ENCODE measurements at regions not wholly inside any gene's neighbourhood (a gene's known extent, or its start where the extent isn't known, plus 50 kb on each side); places are given as distances from the start of the nearest gene placed in this dataset.
"Not testable (repeated sequence)": the region's sequence is repeated elsewhere in the genome, so short reads cannot be mapped to it uniquely, and the experiment has no call there.

DNA sequence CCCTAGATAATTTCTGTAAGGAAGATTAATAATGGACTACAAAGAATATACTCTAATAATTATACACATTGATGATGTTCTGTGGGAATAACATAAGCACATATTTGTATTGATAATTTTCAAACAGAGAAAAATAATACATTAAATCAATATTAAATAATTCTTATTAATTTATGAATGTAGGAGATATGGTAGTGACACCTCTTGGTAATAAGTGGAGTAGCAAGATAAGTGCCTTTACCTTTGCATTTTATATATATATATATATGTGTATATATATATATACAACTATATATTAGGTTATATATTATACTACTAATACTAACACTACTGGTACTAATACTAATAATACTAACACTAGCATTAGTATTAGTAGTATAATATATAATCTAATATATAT, 905.8 kb downstream of the SLITRK1 start:
- no peak for DNase-seq (ENCODE audit: low read depth)

DNA sequence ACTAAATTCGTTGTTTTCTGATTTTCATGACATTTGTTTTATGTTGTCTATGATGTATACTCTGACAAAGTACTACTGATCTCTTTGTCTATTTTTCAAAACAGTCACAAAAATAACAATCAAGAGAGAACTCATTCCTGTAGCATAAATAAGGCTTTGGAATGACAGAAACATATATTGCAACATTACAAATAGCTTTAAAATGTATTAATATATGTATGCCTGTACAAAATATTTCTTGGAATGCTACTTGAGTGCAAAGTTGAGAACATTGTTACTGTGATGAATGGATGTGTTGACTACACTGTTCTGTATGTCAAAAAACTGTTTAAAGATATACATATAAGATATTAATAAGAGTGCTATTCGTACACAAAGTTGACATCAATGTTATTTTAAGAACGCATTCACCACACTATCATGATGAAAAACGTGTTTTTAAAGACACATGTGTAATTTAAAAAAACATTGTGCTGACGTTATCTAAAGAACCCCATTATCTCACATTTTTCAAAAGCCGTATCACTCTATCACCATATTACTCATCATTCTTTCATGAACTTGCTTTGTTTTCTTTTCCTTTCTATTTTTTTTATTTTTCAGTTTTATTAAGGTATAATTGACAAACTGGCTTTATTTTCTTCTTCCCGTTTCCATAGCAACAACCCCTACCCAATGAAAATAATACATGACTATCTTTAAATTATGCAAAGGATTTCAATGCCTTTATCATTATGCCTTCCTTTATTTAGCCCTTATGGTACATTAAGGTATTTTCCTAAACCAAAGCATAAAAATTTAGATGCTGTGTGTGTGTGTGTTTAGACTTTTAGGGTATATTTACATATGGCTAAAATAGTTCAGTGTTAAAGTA, 918.8 kb downstream of the SLITRK1 start:
- DNase-seq (ENCODE audit: low read depth), result peak; percentile 51

GRCh38 chr13:82962397-82962796, 919.9 kb downstream of the SLITRK1 start:
- DNase-seq (ENCODE audit: low read depth), result no peak

DNA sequence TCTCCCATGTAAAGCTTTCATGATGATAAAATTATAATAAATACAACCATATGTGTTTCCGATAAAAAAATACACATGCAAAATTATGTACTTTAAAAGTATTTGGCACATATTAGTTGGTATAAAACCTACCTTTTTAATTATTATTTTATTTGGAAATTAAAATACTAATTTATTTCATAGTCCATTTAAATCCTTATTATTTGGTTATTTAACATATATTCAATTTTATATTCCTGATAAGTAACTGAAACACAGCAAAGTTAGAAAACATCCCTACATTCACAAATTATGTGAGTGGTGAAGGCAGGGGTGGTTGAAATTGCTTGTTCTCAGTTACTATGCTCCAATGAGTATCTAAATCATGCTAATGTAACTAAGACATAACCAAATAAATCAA, 920.5 kb downstream of the SLITRK1 start:
- no peak for DNase-seq (ENCODE audit: low read depth)

GRCh38 chr13:82952336-82952735, 929.9 kb downstream of the SLITRK1 start:
- DNase-seq (ENCODE audit: low read depth), result not testable (repeated sequence)

DNA sequence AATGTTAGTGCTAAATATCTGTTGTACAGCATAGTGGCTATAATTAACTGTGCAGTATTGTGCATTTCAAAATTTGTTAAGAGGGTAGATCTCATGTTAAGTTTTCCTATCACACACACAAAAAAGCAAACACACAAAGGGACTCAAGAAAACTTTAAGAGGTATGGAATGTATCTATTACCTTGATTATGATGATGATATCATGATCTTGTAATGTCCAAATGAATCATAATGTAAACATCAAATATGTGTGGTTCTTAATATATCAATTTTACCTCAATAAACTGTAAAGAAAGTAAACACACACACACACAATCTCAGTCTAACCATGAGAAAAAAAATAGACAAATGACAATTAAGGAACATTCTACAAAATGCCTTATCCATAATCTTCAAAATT, 934.6 kb downstream of the SLITRK1 start:
- DNase-seq (ENCODE audit: low read depth), result no peak

GRCh38 chr13:82947191-82947621, 935.1 kb downstream of the SLITRK1 start:
- no peak for DNase-seq (ENCODE audit: low read depth)

DNA sequence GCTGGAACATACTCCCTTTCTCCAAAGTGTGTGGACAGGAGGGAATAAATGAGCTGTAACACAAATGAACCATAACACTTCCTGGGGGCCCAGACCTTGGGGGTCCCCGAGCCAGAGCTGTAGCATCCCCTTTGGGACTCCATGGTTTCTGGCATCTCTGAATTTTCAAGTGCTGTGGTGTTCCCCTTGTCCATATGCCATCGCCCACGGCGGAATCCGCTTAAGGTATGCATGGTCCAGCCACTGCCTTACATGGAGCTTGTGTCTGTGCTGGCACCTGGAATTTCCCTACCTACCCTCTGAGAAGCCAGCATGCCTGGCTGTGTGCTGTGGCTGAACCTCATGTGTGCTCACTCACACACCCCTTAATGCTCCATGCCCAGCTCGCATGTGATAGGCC, 943.6 kb downstream of the SLITRK1 start:
- no peak for DNase-seq (ENCODE audit: low read depth)

DNA sequence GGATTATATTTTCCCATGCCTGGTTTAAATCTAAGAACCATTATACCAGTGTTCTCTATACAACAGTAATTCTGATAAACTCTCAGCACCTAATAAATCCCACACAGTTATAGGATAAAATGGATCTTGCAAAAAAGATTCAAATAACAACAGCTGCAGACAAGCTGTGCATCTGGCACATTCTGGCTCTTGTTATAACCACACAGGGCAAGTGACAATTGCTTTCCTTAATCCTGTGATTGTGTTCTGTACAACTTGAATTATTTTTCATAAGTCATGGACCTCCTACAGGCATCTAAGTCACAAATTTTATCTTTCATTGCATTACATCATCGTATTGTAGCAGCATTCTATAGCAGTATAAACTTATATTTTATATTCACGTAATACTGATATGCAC, 948.3 kb downstream of the SLITRK1 start:
- peak; percentile 75 for DNase-seq (ENCODE audit: low read depth)

- DNase-seq (ENCODE audit: low read depth), result no peak
Observed at GRCh38 chr13:82925114-82925513, 957.2 kb downstream of the SLITRK1 start.

DNA sequence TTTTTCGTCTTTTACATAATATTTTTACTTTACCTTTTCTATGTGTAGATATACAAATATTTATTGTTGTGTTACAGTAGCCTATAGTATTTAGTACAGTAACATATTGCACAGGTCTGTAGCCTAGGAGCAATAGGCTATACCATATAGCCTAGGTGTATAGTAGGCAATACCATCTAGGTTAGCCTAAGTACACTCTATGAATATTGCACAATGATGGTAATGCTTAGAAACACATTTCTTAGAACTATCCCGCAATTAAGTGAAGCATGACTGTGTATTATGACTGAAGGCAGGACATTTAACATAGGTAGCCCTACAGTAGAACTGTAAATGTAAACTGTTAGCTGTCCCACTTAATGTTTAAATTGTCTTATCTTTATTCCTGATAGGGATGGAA, 964.3 kb downstream of the SLITRK1 start:
- no peak for DNase-seq (ENCODE audit: low read depth)

DNA sequence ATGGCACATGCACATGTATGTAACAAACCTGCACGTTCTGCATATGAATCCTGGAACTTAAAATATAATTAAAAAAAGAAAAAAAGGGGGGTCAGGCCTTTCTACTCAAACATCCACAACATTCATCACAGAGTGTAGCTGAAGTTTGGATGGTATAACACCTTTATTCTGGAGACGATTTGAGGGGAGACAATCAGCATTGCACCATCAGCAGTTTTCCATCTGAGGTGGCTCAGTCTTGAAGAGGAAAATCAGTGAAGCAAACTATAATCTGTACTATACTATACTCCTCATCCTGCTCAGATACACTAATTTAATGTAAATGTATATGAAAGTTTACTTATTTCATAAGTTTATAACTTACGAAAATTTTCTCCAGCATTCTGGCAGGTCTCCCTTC, 969.7 kb downstream of the SLITRK1 start:
- no peak for DNase-seq (ENCODE audit: low read depth)

DNA sequence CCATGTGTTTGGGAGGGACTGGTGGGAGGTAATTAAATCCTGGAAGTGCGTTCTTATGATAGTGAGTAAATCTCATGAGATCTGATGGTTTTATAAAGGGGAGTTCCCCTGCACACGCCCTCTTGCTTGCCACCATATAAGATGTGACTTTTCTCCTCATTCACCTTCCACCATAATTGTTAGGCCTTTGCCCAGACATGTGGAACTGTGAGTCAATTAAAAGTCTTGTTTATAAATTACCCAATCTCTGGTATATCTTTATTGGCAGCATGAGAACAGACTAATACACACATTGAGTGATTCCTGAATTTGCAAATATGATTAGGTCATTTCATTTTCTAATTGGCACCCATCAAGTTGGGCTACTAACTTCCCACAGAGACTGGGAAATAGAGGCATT, 977.2 kb downstream of the SLITRK1 start:
- DNase-seq (ENCODE audit: low read depth), result no peak

DNA sequence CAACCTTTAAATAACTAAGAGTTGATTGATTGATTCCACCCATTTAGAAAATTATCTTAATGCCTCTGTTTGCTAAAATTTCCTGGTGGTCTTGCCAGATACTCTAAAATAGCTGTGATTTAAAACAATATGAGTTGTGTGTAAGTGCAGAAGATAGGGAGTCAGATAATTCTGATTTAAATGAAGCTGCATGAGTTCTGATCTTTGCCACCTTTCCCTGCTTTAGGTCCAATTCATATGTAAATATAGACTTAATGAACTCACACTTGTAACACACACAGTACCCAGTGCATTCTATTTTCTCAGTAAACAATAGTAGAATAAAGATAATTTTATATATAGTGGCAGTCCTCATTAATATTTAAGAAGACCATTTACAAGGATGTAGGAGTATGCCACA, 981.8 kb downstream of the SLITRK1 start:
- DNase-seq (ENCODE audit: low read depth), result no peak

- no peak for DNase-seq (ENCODE audit: low read depth)
Observed at GRCh38 chr13:82898586-82898985, 983.7 kb downstream of the SLITRK1 start.

DNA sequence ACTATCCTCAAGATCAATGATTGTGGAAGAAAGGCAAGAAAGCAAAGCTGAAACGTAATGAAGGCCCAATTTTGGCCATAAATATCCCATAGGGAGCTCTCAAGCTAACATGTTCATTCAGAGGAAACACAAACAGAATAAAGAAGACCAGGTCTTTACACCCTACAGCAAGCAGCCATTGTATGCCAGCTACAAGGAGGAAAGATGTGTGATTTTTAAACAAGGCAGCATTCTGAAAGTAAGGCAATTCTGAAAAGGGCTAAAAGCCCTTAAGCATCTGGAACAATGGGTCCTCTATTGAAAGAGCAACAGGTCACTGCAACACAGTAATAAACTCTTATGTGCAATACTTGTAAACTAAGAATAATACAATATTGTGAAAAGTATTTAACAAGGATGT, 1002.4 kb downstream of the SLITRK1 start:
- DNase-seq (ENCODE audit: low read depth), result no peak

GRCh38 chr13:82878536-82878935, 1003.7 kb downstream of the SLITRK1 start:
- DNase-seq (ENCODE audit: low read depth), result peak; percentile 65

GRCh38 chr13:82867284-82867683, 1015.0 kb downstream of the SLITRK1 start:
- no peak for DNase-seq (ENCODE audit: low read depth)

DNA sequence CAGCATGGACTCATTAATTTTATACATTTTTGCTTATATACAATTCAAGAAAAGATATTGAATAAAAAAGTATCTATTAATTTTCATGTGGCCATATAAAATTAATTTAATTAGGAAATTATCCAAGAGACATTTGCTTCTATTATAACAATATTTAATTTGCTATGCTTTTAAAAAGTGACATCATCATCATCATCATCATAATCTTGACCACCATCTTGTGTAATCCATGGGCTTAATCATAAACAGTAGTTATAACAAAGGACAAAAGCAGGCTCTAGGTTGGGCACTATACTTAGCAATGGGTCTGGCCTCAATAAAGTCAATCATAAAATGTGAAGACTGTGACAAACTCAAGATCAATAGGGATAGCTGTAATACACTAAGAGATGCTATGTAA, 1031.6 kb downstream of the SLITRK1 start:
- DNase-seq (ENCODE audit: low read depth), result no peak

DNA sequence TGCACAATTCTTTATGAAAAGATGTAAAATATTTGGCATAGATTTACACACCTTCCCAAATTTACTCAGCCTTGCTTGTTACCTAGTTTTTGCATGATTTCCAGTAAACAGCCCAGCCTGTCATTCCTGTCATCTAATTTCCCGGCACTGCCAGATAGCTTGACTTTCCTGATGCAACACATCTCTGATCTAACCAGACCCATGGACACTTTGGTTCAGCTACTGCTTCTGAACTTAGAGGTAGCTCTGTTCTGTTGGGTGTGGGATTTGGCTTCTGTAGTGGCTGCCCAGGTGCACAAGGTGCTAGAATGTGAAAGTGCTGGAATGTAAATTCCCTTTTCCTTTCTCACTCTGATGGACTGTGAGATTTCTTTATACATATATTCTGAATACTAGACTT, 1033.5 kb downstream of the SLITRK1 start:
- DNase-seq (ENCODE audit: low read depth), result no peak

- DNase-seq (ENCODE audit: low read depth), result no peak
Observed at GRCh38 chr13:82847595-82847994, 1034.7 kb downstream of the SLITRK1 start.

- peak; percentile 26 for DNase-seq (ENCODE audit: low read depth)
Observed at GRCh38 chr13:82833923-82834322, 1048.4 kb downstream of the SLITRK1 start.

GRCh38 chr13:82829040-82829439, 1053.2 kb downstream of the SLITRK1 start:
- DNase-seq (ENCODE audit: low read depth), result no peak

DNA sequence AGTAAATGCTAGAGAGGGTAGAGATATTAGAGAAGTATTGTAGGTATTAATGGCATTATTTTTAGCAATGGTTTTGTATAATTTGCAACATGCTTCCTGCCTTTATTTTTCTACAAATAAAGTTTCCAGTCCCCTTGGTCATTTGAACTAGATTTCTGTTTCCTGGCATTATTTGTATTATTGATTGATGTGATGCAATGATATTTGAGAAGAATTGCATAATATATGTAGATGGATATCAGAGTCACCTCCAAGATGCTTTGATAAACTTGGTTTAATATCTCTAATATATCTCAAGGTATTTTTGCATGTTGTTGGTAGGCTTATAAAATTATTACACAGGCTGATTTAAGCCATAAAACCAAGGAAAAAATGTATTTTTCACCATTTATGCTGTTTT, 1054.5 kb downstream of the SLITRK1 start:
- DNase-seq (ENCODE audit: low read depth), result no peak
